HG03571 (cell line): ENCODE measurements at regions not wholly inside any gene's neighbourhood (a gene's known extent, or its start where the extent isn't known, plus 50 kb on each side); places are given as distances from the start of the nearest gene placed in this dataset.
"Not testable (repeated sequence)": the region's sequence is repeated elsewhere in the genome, so short reads cannot be mapped to it uniquely, and the experiment has no call there.

ENCODE experiments used
- ATAC-seq: cut with Tn5 transposase; IDR thresholded peaks from one replicate; pipeline ENCODE4 v1.9.1; 2021; ENCODE audit not compliant: unreplicated experiment

DNA sequence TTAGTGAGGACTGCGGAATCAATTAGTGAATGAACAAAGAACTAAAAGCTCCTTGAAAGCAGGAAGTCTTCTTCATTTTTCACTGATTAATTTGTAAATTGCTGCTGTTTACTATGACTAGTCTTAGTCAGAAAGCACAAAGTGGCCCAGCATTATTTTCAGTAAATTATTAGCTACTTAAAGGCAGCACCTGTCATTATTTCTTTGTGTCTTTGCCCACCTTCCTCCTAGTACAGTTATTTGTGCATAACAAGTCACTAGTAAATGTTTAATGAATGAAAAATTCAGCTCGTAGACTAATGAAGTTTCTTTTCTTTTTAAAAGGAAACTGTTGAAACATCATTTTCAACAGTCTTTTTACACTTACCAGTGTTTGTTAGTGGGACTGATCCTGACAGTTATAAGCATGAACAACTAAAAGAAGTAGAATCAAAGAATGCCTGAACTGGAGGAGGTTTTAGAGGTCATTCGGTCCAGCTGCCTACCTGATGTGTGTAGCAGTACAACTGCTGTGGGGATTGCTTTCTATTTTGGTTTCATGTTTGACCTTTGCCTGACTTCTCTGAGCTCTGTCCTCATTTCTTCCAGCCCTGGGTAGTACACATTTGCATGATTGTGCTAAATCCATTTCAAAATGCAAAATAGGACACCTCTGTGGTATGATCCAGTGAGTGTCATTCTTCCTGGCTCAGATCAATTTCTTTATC is 140.0 kb upstream of the PHYHIPL start:
- peak; percentile 95 for ATAC-seq

DNA sequence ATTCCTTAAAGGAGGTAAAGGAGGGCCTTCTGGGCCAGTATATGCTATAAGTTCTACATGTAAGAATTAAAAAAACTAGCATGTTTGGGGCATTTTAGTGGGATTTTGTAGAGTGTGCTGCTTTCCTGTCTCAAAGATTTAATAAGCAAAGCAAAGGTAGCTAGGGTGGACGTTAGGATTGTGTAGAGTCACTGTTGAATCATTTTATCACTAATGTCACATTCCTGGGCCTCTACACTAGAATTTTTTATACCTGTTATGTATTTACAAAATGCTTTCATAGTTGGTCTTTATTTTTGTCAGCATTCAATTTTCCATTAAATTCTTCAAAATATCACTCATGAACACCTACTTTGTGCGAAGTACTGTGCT is 139.4 kb upstream of the PHYHIPL start:
- ATAC-seq, result no peak

DNA sequence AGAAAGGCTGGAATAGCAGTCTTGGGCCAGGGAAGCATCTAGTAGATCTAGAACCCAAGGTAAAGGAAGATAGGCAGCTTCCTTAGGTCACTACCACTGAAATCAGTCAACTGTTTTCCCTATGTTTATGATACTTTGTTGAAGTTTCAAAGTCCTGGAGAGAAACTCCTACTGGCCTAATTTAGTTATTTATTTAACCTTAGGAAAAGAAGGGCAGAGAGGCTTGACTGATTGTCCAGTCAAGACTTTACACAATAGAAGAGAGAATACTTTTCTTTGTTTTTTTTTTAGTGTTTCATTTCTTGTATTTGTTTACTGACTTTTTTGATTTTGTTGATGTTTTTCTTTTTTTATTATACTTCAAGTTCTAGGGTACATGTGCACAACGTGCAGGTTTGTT is 138.9 kb upstream of the PHYHIPL start:
- ATAC-seq, result no peak

DNA sequence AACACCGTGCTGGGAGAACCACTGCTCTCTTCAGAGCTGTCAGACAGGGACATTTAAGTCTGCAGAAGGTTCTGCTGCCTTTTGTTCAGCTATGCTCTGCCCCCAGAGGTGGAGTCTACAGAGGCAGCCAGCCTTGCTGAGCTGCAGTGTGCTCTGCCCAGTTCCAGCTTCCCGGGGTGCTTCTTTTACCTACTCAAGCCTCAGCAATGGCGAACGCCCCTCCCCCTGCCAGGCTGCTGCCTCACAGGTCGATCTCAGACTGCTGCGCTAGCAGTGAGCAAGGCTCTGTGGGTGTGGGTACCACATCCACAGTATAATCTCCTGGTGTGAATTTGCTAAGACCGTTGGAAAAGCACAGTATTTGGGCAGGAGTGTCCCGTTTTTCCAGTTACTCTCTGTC is 133.1 kb upstream of the PHYHIPL start:
- ATAC-seq, result not testable (repeated sequence)

DNA sequence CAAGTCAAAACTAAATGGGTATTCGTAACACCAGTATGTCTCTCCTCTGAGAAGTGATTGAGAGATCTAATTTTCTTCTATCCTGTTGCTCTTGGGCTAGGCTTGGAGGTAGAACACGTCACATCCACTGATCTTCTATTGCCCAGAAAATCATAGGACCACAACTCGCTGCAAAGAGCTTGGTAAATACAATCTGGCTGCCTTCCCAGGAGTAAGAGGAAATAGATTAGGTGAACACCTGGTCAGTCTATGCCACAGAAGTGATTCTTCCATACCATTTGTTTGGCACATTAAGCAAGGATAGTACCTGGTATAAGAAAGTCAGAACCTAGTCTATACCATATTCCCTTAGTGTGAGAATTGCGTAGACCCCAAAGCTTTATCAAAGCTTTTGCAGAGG is 129.3 kb upstream of the PHYHIPL start:
- no peak for ATAC-seq

DNA sequence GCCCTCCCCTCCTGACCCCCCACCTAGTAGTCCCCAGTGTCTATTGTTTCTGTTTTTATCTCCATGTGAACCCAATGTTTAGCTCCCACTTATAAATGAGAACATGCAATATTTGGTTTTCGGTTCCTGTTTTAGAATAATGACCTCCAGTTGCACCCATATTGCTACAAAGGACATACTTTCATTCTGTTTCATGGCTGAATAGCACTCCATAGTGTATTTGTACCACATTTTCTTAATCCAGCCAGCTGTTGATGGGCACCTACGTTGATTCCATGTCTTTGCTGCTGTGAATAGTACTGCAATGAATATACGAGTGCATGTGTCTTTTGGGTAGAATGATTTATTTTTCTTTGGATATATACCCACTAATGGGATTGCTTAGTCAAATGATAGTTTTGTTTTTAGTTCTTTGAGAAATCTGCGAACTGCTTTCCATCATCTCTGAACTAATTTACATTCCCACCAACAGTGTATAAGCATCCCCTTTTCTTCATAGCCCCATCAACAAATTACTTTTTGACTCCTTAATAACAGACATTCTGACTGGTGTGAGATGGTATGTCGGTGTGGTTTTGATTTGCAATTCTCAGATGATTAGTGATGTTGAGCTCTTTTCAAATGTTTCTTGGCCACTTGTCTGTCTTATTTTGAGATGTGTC is 128.4 kb upstream of the PHYHIPL start:
- ATAC-seq, result peak; percentile 91

DNA sequence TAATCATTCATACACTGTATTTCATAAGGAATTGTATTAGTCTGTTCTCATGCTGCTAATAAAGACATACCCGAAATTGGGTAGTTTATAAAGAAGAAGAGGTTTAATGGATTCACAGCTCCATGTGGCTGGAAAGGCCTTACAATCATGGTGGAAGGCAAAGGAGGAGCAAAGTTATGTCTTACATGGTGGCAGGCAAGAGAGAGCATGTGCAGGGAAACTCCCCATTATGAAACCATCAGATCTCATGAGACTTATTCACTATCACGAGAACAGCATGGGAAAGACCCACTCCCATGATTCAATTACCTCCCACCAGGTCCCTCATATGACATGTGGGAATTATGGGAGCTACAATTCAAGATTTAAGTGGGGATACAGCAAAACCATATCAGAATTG is 122.9 kb upstream of the PHYHIPL start:
- ATAC-seq, result not testable (repeated sequence)

DNA sequence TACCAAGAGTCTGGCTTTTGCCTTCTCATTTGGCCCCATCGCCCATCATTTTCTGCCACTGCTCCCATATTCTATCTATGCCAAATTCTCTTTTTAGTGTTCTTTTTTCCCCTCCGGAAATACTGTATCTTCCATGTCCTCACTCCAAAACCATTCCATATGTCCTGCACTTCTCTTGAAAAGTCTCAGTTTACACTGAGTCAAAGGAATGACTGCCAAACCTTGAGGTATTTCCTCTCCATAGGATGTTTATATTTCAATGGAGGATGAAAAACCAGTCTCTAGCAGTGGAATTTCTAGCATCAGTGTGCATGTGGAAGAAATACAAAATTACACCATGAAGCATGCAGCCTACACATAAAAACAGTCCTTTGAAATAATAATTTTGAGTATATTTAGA is 121.4 kb upstream of the PHYHIPL start:
- ATAC-seq, result no peak

DNA sequence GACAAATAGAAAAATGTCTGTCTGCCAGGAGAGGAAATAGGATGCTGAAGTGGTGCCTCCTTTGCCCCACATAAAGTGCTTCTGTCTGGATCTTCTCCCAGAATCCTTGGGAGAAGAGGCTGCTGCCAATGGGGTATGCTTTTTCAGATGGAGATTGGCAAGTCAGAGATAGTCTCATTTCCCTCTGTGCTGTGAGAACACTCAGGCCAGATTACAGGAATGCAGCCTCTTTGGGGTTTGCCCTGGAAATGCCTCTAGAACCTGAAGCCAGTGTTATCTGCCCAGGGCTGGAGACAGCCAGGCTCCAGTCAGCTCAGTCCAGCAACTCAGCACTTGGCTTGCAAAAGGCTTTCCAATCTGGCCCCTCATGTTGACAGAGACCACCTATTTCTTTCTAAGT is 119.1 kb upstream of the PHYHIPL start:
- ATAC-seq, result no peak

DNA sequence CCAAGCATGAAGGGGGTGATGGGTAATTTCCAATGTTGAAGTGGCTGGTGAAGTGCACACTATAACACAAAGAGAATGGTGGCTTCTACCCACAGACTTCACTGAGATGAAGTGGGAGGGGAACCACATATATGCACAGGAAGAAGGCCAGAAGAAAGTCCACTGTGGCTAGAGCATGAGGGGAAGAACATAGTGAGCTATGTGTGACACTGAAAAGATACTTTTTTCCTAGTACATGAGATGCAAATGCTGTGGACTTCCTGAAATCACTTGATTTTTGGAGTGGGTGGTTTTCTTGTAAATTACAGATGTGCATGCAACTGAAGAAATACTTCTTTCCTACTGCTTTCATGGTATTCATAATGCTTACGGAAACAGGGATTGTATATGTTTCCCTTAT is 115.6 kb upstream of the PHYHIPL start:
- ATAC-seq, result no peak

DNA sequence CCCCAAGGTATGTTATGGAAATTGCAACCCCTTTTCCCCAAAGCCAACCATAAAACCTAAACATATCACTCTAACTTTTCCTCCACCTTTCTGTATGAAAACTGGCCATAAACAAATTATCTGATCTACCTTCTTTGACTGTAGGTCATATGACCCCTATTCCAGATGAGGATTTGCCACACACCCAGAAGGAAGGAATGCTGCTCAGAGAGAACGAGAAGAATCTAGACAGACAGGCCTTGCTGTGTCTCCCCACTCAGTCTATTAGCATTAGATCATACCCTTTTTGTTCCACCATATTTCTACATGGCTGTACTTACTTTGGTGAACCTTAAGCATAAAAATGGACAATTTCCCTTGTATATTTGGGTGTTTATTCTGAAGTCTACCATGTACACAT is 113.0 kb upstream of the PHYHIPL start:
- ATAC-seq, result no peak

DNA sequence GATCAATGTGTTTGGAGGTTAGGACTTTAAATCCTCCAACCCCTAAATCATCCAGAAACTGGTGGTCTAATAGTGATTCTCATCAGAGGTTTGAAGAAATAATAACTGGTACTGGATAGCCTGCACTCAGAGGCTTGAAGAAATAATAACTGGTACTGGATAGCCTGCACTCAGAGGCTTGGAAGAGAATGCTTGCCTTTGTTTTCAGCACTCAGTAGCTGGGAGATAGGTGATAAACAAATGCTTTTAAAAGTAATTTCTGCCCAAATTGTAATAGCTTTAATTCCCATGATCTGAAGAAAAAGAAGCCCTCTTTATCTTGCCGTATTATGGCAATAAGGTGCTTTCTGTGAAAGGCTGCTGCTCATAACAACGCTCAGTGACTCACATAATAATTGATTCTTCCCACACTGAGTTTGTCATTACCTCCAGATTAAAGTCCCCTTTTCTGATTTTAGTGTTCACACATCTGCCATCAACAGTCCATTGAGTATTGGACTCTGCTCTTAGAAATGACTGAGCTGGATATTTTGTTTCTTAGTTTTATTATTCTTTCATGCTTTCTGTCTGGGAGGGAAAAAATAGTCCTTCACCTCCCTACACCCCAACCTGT is 112.3 kb upstream of the PHYHIPL start:
- no peak for ATAC-seq

DNA sequence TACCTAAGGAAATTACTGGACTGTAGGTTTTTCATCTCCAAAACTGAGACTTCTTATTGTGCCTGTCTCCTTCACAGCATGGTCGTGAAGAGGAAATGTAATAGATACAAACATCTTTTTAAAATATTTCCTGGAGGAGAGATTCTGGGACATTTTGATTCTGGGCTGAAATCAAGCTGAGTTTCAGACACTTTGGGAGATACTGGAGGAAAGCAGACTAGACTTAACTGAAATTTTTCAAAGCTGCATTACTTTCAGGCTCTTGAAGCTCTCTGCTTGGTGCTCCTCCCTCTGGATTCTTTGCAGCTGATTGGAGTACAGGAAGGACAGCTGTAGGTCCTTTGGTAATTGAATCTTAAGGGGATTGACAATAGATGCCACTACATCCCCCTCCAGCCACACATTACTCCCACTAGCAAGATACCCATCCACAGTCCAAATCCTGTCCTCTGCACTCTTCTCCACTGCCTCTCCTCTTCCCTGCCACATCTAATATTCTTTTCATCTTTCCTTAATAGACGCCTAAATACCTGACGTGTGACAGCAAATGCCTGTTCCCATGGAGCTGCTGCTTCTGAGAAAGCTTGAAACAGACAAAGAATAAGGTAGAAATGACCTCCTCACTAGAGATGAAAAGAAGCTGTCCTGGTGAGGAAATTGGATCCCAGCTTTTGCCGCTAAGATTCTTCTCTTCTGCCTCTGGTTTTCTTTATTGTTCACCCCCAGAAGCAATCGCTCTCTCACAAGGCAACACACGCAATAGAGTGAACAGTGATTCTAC is 111.5 kb upstream of the PHYHIPL start:
- no peak for ATAC-seq

DNA sequence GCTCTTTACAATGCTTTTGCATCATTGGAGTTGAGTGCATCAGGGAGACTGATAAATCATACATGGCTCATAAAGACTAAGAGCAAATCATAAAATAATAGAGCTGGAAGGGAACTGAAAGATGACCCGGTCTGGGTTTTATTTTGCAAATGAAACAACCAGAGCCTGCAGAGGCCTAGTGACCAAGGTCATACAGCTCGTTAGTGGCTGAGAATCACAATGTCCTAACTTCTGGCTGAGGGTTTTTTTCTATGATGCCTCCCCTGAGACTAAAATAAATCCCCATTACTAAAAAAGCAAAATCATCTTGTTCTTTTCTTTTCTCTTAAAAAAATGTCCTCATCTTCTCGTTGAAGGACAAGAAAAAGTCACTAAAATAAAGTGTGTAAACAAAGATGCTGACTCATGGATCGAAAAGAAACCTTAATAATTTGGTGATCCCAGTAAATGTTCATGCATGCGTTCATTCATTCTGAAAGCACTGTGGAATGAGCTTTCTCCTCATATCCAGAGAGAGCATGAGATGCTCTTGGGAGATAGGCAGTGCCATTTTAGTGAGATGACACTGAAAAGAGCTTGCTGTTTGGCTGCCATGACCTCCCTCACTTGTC is 107.8 kb upstream of the PHYHIPL start:
- no peak for ATAC-seq

DNA sequence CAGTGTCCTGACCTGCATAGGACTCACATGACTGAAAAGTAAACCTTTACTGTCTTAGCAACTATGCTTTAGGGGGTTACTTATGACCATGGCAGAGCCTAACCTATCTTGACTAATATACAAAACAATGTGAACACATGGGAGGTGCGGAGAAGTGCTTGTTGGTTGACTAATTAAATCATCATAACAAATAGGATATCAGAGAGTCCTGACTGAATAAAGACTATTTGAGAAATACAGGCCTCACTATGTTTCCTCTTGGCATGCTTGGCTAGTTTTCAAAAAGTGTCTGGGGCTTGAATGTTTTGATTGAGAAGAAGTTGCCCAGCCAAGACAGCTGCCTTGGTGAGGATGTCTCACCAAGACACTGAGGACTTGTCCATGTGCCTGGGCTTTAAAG is 104.4 kb upstream of the PHYHIPL start:
- ATAC-seq, result no peak

DNA sequence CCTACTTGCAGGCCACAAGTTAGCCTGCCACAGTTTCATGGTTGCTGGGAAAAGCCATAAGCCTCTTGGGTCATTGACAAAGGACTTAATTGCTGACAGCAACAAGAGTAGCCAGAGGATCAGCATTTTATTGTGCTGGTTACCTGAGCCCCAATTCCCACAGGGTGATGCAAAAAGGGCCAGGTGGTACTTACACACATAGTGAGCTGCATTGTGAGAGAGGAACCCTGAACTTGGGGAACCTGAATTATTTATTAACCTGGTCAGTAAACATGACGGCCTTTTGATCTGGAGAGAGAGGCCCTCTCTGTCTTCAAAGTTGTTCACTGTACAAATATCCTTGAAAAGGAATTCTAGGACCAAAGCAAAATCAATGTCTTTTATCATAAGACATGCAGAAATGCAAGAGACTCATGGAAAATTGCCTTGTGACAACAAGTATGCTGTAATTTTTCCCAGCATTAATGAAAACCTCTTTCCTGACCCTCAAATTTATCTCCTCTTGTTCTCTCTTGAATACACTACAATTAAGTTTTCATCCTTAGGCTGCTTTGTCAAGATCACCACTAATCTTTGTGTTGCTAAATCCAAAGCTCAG is 102.9 kb upstream of the PHYHIPL start:
- no peak for ATAC-seq

DNA sequence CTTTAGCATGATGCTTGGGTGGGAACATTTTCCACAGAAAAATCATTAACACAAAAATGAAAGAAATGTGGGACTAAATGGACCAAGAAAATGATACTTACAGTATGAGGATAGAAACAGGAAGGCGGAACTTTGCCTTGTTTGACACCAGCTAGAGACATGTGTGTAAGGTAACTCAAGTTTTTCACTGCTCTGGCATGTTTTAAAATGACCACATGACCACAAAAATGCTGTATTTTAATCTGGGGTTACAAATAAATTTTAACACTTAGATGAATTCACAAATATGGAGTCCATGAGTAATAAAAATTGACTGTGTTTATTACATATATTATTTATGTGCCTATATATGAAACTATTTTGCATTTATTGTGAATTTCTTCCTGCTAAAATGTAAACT is 100.9 kb upstream of the PHYHIPL start:
- ATAC-seq, result no peak

DNA sequence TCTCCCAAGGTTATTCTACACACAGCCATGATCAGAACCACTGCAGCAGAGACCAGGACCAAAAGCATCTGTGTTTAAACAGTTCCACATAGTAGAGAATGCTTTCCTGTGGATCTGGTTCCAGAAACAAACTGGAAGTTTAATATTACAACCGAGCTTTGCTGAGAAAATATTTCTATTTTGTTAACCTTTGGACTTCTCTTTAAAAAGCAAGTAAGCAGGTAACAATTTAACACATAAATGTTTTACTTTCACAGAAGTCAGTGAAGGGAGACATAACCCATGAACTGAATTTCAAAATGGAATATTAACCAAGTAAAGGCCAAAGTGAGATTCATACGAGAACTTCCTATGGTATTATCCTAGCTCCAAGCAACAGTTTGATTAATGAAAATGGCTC is 98.6 kb upstream of the PHYHIPL start:
- no peak for ATAC-seq

DNA sequence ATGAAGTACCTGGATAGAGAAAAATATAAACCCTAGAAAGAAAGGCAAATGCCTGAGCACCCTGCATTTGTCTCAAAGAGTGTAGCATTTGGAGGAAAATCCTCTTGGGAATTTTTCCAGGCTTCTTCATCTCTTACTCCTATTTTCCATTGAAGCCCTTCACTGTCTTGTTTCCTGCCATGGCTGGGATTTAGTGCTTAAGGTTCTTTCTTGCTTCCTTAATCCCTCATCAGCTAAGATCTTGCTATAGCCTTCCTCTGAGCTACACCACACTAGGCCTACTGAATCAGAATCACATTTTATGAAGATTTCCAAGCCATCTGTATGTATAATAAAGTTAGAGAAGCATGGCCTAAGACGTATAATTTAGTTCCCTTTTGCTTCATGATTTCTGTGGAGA is 97.5 kb upstream of the PHYHIPL start:
- ATAC-seq, result no peak

DNA sequence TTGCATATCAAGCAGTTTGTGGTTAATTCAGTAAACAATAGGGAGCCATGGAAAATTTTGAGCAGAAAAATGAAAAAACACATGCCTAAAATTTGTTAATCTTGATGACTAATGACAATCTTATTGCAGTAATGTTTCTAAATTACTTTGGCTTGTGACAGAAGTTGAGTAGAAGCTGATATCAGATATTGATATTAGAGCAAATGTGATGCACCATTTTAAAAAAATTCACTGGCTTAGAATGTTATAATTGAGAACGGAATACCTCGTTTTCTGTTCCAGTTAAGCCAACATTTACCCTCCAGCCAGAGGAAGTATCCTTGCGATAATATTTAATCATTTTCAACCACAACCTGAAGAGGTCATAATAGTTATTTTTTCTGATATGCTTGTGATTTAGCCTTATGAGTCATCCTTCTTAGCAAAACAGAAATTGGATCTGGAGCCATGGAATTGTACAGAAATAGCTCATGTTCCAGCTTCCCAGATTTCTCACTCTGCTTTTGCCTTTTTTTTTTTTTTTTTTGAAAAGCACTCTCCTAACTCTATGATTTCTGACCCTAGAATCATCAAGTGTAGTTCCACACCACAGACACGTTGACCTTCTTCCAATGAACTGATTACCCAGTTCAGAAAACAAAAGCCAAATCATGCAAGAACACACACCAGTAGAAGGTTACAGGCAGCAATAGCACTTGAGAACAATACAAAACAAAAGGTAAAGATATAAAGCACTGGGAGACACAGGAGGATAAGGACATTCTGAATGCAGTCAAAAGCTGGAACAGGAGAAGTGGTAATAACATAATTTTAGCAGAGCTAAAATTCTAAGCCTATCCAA is 96.8 kb upstream of the PHYHIPL start:
- ATAC-seq, result no peak
